Smooth muscle cell (in vitro differentiated cells): ENCODE measurements at regions not wholly inside any gene's neighbourhood (a gene's known extent, or its start where the extent isn't known, plus 50 kb on each side); places are given as distances from the start of the nearest gene placed in this dataset.
"Not testable (repeated sequence)": the region's sequence is repeated elsewhere in the genome, so short reads cannot be mapped to it uniquely, and the experiment has no call there.

Source experiments
- DNase-seq: peaks from one replicate; lab custom pipeline; 2025; ENCODE audit not compliant: unreplicated experiment; lab: John Stamatoyannopoulos, UW
- H2AFZ ChIP-seq: fragments of 200-600 bp; sonication (generic); 2 replicates; pipeline ENCODE4 v1.6.0; 2016; ENCODE audit warnings: antibody characterized with exemption, low read depth, mild to moderate bottlenecking
- H3F3A ChIP-seq: fragments of 200-600 bp; sonication (generic); 2 replicates; pipeline ENCODE4 v1.6.0; 2017; ENCODE audit warnings: antibody characterized with exemption, low read depth
- H3K27ac ChIP-seq: fragments of 200-600 bp; sonication (generic); 2 replicates; pipeline ENCODE4 v1.5.1; 2016; ENCODE audit warnings: low read depth, mild to moderate bottlenecking
- H3K27me3 ChIP-seq: fragments of 200-600 bp; sonication (generic); 2 replicates; pipeline ENCODE4 v1.6.1; 2016; ENCODE audit warnings: low read depth, mild to moderate bottlenecking
- H3K36me3 ChIP-seq: fragments of 200-600 bp; sonication (generic); 2 replicates; pipeline ENCODE4 v1.5.1; 2016; ENCODE audit warnings: low read depth
- H3K4me1 ChIP-seq: fragments of 200-600 bp; sonication (generic); 2 replicates; pipeline ENCODE4 v1.5.1; 2016; ENCODE audit warnings: low read depth
- H3K4me2 ChIP-seq: fragments of 200-600 bp; sonication (generic); 2 replicates; pipeline ENCODE4 v1.6.0; 2016; ENCODE audit warnings: mild to moderate bottlenecking
- H3K4me3 ChIP-seq: fragments of 200-600 bp; sonication (generic); 2 replicates; pipeline ENCODE4 v1.5.1; 2016; ENCODE audit warnings: mild to moderate bottlenecking
- H3K79me2 ChIP-seq: fragments of 200-600 bp; sonication (generic); 2 replicates; pipeline ENCODE4 v1.6.0; 2016; ENCODE audit warnings: low read depth, mild to moderate bottlenecking
- H3K9ac ChIP-seq: fragments of 200-600 bp; sonication (generic); 2 replicates; pipeline ENCODE4 v1.6.0; 2016; ENCODE audit warnings: low read depth
- H3K9me3 ChIP-seq: fragments of 200-600 bp; sonication (generic); replicated peaks from 2 replicates; pipeline ENCODE4 v1.5.1; 2016; ENCODE audit warnings: low read depth
- H4K20me1 ChIP-seq: fragments of 200-600 bp; sonication (generic); 2 replicates; pipeline ENCODE4 v1.6.0; 2016; ENCODE audit warnings: low read depth
- WGBS: methylation state at CpG from one replicate; pipeline ENCODE4 v1.1.7; 2016; ENCODE audit warnings: low lambda C conversion rate; 5-methylcytosine and 5-hydroxymethylcytosine counted together
- TF ChIP-seq, protein P1 (sequence below): fragments of 200-600 bp; sonication (generic); IDR thresholded peaks from 2 replicates; pipeline ENCODE4 v1.5.1; 2017; ENCODE audit warnings: borderline replicate concordance, mild to moderate bottlenecking, antibody characterized with exemption; ENCODE audit not compliant: insufficient read depth, poor library complexity, severe bottlenecking

DNA sequence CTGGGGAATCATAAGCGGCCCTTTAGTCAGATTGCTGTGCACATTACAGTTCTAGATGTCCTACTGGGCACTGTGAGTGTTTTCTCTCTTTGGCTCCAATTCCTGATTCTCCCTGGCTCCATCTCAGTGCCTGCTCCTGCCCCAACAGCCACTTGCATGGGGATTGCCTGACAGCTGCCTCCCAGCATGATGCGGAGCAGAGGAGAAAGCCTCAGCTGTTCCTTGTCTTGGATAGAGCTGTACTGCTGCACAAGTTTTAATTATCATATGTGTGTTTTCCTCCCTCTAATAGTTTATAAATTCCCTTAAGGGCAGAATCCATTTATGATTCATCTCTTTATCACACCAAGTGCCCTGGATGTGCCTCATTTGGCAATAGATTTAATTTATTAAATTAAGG is 285.8 kb upstream of the COBL start:
- Histone ChIP-seq H3K79me2 (no peaks in the 10 kb centered on the region), H3K36me3 (no peaks in the 10 kb centered on the region), H3K4me1 (no peaks in the 10 kb centered on the region), H2AFZ (no peak overlapping the region), H3K4me3 (no peak overlapping the region), H3K4me2 (no peak overlapping the region), H3K27ac (no peak overlapping the region), H3F3A (peaks cover 2% of the 10 kb centered on the region), H4K20me1 (no peaks in the 10 kb centered on the region), H3K9me3 (no peaks in the 10 kb centered on the region), H3K9ac (no peak overlapping the region), H3K27me3 (no peaks in the 10 kb centered on the region)
- no peak for DNase-seq
- TF ChIP-seq, protein P1, sequence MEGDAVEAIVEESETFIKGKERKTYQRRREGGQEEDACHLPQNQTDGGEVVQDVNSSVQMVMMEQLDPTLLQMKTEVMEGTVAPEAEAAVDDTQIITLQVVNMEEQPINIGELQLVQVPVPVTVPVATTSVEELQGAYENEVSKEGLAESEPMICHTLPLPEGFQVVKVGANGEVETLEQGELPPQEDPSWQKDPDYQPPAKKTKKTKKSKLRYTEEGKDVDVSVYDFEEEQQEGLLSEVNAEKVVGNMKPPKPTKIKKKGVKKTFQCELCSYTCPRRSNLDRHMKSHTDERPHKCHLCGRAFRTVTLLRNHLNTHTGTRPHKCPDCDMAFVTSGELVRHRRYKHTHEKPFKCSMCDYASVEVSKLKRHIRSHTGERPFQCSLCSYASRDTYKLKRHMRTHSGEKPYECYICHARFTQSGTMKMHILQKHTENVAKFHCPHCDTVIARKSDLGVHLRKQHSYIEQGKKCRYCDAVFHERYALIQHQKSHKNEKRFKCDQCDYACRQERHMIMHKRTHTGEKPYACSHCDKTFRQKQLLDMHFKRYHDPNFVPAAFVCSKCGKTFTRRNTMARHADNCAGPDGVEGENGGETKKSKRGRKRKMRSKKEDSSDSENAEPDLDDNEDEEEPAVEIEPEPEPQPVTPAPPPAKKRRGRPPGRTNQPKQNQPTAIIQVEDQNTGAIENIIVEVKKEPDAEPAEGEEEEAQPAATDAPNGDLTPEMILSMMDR: no peak
- WGBS: 95% methylated on average over 2 of the region's 2 CpGs

DNA sequence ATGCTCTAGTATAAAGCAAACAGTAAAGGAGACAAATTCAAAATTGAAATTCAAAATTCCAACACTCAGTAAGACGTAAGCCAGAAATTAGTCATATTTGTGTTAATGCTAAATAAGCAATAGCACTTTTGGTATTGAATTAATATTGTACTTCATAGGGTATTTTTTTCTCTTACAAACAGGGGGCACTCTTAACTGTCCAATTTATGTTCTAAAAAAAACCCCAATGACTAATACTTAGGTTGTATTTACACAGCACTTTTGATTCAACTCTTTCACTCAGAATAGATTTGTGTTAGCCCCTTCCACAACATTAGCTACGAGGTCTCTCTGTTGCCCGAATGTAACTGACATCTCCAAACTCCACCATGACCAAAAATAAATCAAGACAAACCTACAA is 284.9 kb upstream of the COBL start:
- Histone ChIP-seq H3K4me1 (no peaks in the 10 kb centered on the region), H3F3A (no peaks in the 10 kb centered on the region), H3K4me2 (no peak overlapping the region), H3K79me2 (no peaks in the 10 kb centered on the region), H3K27ac (no peak overlapping the region), H3K36me3 (no peaks in the 10 kb centered on the region), H3K4me3 (no peak overlapping the region), H3K9ac (no peak overlapping the region), H4K20me1 (no peaks in the 10 kb centered on the region), H3K9me3 (no peaks in the 10 kb centered on the region), H3K27me3 (no peaks in the 10 kb centered on the region), H2AFZ (no peak overlapping the region)
- no peak for DNase-seq
- 96% methylated on average over 3 of the region's 3 CpGs for WGBS
- TF ChIP-seq, protein P1: peak; percentile 19

DNA sequence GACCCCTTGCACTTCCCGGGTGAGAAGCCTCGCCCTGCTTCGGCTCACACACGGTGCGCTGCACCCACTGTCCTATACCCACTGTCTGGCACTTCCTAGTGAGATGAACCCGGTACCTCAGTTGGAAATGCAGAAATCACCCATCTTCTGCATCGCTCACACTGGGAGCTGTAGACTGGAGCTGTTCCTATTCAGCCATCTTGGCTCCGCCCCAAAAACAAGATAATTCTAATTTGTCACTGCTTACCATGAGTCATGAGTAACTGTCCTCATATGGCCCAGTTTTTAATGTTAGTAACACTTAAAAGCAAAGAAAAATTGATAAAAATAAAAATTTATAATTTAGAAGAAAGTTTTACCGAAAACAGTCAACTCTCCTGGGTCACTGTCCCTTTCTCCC is 283.3 kb upstream of the COBL start:
- not testable (repeated sequence) for H3K36me3 ChIP-seq, H3F3A ChIP-seq, H3K4me3 ChIP-seq, H2AFZ ChIP-seq, H3K9me3 ChIP-seq, H3K27ac ChIP-seq, H3K27me3 ChIP-seq, H3K9ac ChIP-seq, H3K79me2 ChIP-seq, H3K4me1 ChIP-seq, H3K4me2 ChIP-seq, H4K20me1 ChIP-seq, DNase-seq
- WGBS: 77% methylated on average over 9 of the region's 9 CpGs

DNA sequence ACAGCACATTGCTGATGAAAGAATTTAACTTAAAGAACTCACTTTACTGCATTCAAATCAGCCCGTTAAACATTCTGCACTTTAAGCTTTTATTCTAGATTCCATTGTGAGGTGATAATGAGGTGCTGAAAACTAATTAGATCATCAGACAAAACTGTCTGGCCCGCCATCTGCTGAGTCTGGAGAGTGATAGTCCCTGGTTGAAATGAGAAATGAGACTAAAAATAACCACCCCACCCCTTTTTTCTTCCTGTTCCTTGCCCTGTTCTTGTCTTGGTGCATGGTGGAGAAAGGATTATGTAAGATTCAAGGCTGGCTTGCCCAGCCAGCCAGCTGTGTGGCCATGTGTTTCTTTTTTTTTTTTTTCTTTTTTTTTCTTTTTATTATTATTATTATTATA is 277.0 kb upstream of the COBL start:
- Histone ChIP-seq H3K79me2 (no peaks in the 10 kb centered on the region), H3F3A (no peaks in the 10 kb centered on the region), H3K9me3 (no peaks in the 10 kb centered on the region), H2AFZ (no peak overlapping the region), H3K27me3 (peaks cover 20% of the 10 kb centered on the region), H3K27ac (no peak overlapping the region), H3K9ac (no peak overlapping the region), H3K4me1 (no peaks in the 10 kb centered on the region), H4K20me1 (no peaks in the 10 kb centered on the region), H3K4me2 (peak overlapping the region; percentile 44), H3K36me3 (no peaks in the 10 kb centered on the region), H3K4me3 (no peak overlapping the region)
- WGBS: 14% methylated on average over 2 of the region's 2 CpGs
- DNase-seq: no peak
- TF ChIP-seq, protein P1: no peak
